ENCODE measurements at regions not wholly inside any gene's neighbourhood (a gene's known extent, or its start where the extent isn't known, plus 50 kb on each side); places are given as distances from the start of the nearest gene placed in this dataset.

DNA sequence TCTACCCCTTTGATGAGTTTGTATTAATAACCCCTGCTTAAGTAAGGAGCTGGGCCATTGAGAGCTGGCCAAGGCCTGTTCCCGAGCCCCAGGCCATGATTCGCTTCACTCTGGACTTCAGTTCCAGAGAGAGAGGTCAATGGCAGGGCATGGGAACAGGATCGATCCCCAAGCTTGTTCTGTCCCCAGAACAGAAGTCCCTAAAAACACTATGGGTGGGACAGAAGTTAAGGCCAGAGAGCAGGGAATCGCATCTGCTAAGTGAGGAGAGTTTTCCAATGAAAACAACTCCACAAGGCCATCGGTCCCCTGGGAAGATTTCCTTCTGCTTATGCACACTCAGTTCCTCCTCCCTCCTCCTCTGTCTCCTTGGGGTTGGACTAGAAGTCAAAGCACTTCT is 159.6 kb downstream of the LSM5 start:
- no peak overlapping the region for H3K4me3 Mint-ChIP-seq

GRCh38 chr7:32326078-32326477 is 164.1 kb downstream of the LSM5 start:
- DNase-seq (no peak), ATAC-seq (ENCODE audit: low read depth) (no peak)
- TF ChIP-seq CTCF (IDR thresholded peaks at IDR 0.05), result no peak
- H3K27ac Mint-ChIP-seq, result no peak overlapping the region
- ChIA-PET CTCF (no interaction called here), POLR2A (no interaction called here)
- H3K36me3 Mint-ChIP-seq (ENCODE audit: low read depth), result no peaks in the 10 kb centered on the region
- intact Hi-C loops (cut with micrococcal nuclease), result no loop called here
- no peaks in the 10 kb centered on the region for H3K9me3 Mint-ChIP-seq
- H3K4me3 Mint-ChIP-seq, result no peak overlapping the region
- no peaks in the 10 kb centered on the region for H3K4me1 Mint-ChIP-seq
- no peaks in the 10 kb centered on the region for H3K27me3 Mint-ChIP-seq

More for the DNA sequence above, 159.6 kb downstream of the LSM5 start:
- Mint-ChIP-seq H3K27me3 (no peaks in the 10 kb centered on the region), H3K36me3 (ENCODE audit: low read depth) (no peaks in the 10 kb centered on the region), H3K4me1 (no peaks in the 10 kb centered on the region), H3K9me3 (peaks cover 10% of the 10 kb centered on the region), H3K27ac (no peak overlapping the region)
- TF ChIP-seq CTCF (IDR thresholded peaks at IDR 0.05), result no peak
- ChIA-PET POLR2A (no interaction called here), CTCF (no interaction called here)
- ATAC-seq (ENCODE audit: low read depth), result no peak
- intact Hi-C loops (cut with micrococcal nuclease), result no loop called here
- DNase-seq, result no peak

DNA sequence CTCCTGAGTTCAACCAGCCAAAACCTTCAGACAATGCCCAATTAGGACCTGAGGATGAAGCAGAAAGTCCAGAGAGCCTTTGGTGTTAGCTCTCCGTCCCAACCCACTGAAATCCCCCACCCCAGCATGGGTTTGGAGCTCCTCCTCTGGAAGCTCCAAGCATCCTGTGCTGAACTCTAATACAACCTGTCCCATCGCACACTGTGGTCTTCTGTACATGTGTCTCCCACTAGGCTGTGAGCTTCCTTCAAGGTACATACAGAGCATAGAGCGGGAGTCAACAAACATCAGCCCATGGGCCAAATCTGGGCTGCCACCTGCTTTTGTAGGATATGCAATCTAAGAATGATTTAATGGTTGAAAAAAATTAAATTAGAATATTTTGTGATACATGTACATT is 166.5 kb downstream of the LSM5 start:
- intact Hi-C loops (cut with micrococcal nuclease), result no loop called here
- H3K27me3 Mint-ChIP-seq, result peaks cover 4% of the 10 kb centered on the region
- H3K4me3 Mint-ChIP-seq, result no peak overlapping the region
- ChIA-PET CTCF (no interaction called here), POLR2A (no interaction called here)
- H3K36me3 Mint-ChIP-seq (ENCODE audit: low read depth), result no peaks in the 10 kb centered on the region
- no peak for DNase-seq
- ATAC-seq (ENCODE audit: low read depth), result no peak
- H3K4me1 Mint-ChIP-seq, result no peaks in the 10 kb centered on the region
- no peak overlapping the region for H3K27ac Mint-ChIP-seq
- H3K9me3 Mint-ChIP-seq, result no peaks in the 10 kb centered on the region
- TF ChIP-seq CTCF (IDR thresholded peaks at IDR 0.05), result no peak

DNA sequence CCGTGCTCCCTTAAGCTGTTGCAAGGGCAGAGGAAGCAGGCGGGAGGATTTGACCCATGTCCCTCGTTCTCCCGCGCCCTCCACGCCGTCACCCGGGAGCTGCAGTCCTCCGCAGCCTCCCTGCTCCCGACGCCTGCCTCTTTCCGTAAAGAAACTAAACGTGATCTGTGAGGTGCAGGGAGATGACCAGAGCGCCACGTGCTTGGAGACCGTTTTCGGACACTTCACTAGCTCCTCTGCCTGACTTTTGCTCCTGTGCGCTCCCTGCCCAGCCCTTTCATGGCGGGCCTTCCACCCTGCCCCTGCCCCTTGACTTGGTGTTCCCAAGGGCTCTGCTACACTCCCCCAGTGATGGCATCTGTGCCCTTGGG is 171.2 kb downstream of the LSM5 start:
- no peak for ATAC-seq (ENCODE audit: low read depth)
- DNase-seq, result no peak
- Mint-ChIP-seq H3K4me3 (no peak overlapping the region), H3K4me1 (no peaks in the 10 kb centered on the region), H3K27me3 (peaks cover 8% of the 10 kb centered on the region), H3K36me3 (ENCODE audit: low read depth) (no peaks in the 10 kb centered on the region), H3K27ac (no peak overlapping the region), H3K9me3 (no peaks in the 10 kb centered on the region)
- intact Hi-C loops (cut with micrococcal nuclease), result no loop called here
- POLR2A ChIA-PET, result no interaction called here
- CTCF ChIA-PET, result no interaction called here
- TF ChIP-seq CTCF (IDR thresholded peaks at IDR 0.05), result no peak

DNA sequence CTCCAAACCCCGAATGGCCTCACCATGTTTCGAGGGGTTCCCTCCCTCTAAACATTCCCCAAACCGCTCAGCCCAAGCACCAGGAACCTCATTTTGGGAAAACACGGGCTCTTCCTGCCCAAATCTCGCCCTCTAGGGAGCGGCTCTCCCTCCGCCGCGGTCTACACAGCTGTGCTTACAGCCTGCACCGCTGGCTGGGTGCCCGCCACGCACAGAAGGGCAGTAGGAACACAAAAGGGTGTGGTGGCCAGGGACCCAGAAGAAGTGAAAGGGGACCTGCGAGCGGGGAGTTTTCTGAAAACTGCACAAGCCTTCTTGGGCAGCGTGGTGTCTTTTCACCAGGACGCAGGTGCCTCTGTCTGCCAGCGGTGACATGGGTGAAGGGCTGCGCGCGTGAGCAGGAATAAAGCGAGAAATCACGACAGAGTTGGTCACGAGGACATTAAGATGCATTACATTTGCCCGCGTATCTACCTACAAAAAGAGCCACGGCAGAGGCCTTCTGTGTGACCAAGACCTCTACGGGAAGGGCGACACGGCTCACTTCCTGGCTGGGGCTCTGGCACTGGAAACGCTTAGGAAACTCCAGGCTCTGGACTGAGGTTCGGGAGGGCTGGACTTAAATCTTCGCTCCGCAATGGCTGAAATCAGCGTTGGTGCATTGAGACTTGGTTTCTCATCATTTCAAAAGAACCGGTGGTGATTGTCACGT is 171.7 kb downstream of the LSM5 start:
- Mint-ChIP-seq H3K9me3 (no peaks in the 10 kb centered on the region), H3K27ac (no peak overlapping the region), H3K4me3 (no peak overlapping the region), H3K27me3 (peaks cover 8% of the 10 kb centered on the region), H3K36me3 (ENCODE audit: low read depth) (no peaks in the 10 kb centered on the region), H3K4me1 (no peaks in the 10 kb centered on the region)
- DNase-seq, result no peak
- POLR2A ChIA-PET, result no interaction called here
- CTCF ChIA-PET, result no interaction called here
- ATAC-seq (ENCODE audit: low read depth), result no peak
- intact Hi-C loops (cut with micrococcal nuclease), result no loop called here
- no peak for TF ChIP-seq CTCF (IDR thresholded peaks at IDR 0.05)

All from activated B cell treated with CpG ODN at 0.5 μM for 24 hours (primary cell).